ENCODE measurements at regions not wholly inside any gene's neighbourhood (a gene's known extent, or its start where the extent isn't known, plus 50 kb on each side); places are given as distances from the start of the nearest gene placed in this dataset.

DNA sequence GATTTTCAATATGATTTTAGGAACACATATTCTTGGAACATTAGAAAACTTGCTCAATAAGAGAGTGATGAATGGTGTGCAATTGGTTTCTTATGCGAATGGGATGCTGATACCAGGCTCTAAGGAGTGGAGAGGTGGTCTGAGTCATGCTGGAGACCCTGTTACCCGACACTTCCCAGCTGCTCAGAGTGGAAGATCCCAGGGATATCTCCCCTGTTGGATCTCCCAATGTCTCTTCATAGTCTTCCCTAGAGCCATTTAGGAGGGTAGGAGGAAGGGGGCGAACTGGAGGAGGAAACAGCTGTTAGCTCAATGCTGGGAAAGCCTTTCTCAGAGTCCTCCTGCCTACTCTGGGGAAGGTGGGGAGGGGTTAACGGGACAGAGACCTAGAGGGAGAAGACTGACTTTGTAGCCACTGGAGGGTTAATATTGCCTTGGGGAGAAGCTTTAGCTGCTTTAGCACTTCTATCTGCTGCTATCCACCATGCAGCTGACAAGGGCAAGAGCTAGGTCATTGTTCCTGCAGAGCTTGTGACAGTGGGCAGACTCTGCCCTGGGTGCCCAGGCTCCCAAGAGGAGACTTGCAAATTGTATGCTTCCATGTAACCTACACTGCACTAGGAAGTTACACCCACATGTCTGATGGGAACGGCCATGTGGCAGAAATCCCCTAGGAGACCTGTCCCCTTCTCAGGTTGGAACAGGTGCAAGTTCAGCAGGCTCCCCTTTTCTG lies 301.0 kb downstream of the GADD45G start:
- no peak for TF ChIP-seq EZH2 (IDR thresholded peaks at IDR 0.05; ENCODE audit: borderline replicate concordance, low read length)
- TF ChIP-seq, protein P1, sequence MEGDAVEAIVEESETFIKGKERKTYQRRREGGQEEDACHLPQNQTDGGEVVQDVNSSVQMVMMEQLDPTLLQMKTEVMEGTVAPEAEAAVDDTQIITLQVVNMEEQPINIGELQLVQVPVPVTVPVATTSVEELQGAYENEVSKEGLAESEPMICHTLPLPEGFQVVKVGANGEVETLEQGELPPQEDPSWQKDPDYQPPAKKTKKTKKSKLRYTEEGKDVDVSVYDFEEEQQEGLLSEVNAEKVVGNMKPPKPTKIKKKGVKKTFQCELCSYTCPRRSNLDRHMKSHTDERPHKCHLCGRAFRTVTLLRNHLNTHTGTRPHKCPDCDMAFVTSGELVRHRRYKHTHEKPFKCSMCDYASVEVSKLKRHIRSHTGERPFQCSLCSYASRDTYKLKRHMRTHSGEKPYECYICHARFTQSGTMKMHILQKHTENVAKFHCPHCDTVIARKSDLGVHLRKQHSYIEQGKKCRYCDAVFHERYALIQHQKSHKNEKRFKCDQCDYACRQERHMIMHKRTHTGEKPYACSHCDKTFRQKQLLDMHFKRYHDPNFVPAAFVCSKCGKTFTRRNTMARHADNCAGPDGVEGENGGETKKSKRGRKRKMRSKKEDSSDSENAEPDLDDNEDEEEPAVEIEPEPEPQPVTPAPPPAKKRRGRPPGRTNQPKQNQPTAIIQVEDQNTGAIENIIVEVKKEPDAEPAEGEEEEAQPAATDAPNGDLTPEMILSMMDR (IDR thresholded peaks at IDR 0.05; ENCODE audit: low read length), result no peak

Measured in OCI-LY1 (cell line).